ENCODE measurements at regions not wholly inside any gene's neighbourhood (a gene's known extent, or its start where the extent isn't known, plus 50 kb on each side); places are given as distances from the start of the nearest gene placed in this dataset.

- Histone ChIP-seq H3K27ac (no peak overlapping the region), H3K36me3 (no peaks in the 10 kb centered on the region), H3K9me3 (ENCODE audit: severe bottlenecking) (no peaks in the 10 kb centered on the region), H3K27me3 (ENCODE audit: insufficient read depth, low read depth, severe bottlenecking) (no peaks in the 10 kb centered on the region), H3K4me3 (ENCODE audit: low read depth, low read length) (no peak overlapping the region)
- no peak for DNase-seq
- TF ChIP-seq, protein P1, sequence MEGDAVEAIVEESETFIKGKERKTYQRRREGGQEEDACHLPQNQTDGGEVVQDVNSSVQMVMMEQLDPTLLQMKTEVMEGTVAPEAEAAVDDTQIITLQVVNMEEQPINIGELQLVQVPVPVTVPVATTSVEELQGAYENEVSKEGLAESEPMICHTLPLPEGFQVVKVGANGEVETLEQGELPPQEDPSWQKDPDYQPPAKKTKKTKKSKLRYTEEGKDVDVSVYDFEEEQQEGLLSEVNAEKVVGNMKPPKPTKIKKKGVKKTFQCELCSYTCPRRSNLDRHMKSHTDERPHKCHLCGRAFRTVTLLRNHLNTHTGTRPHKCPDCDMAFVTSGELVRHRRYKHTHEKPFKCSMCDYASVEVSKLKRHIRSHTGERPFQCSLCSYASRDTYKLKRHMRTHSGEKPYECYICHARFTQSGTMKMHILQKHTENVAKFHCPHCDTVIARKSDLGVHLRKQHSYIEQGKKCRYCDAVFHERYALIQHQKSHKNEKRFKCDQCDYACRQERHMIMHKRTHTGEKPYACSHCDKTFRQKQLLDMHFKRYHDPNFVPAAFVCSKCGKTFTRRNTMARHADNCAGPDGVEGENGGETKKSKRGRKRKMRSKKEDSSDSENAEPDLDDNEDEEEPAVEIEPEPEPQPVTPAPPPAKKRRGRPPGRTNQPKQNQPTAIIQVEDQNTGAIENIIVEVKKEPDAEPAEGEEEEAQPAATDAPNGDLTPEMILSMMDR (IDR thresholded peaks at IDR 0.05; ENCODE audit: low read depth, low read length), result no peak
Measured at GRCh38 chr14:48546996-48547395, 871.6 kb upstream of the MDGA2 start.

DNA sequence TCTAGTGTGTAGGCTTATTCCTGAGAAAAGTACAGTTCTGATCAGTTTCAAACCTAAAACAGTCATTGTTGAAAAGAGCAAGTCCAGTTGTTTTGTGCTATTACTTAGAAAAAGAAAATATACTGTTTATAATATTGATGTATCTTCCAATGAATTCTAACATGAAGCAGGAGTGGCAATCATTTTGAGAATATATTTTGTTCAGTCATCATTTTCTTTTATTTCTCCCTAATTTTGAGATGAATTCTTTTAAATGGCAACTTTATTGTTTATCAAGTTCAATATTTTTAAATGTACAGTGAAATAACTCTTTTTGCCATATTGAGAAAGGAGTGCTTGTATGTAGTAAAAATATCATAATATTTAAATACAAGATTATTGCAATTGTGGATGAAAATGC, 862.2 kb upstream of the MDGA2 start:
- Histone ChIP-seq H3K27ac (no peak overlapping the region), H3K27me3 (ENCODE audit: insufficient read depth, low read depth, severe bottlenecking) (no peaks in the 10 kb centered on the region), H3K4me3 (ENCODE audit: low read depth, low read length) (no peak overlapping the region), H3K36me3 (no peaks in the 10 kb centered on the region), H3K9me3 (ENCODE audit: severe bottlenecking) (no peaks in the 10 kb centered on the region)
- no peak for DNase-seq
- TF ChIP-seq, protein P1 (IDR thresholded peaks at IDR 0.05; ENCODE audit: low read depth, low read length), result no peak

GRCh38 chr14:48536318-48536717, 860.9 kb upstream of the MDGA2 start:
- Histone ChIP-seq H3K27ac (no peak overlapping the region), H3K36me3 (no peaks in the 10 kb centered on the region), H3K4me3 (ENCODE audit: low read depth, low read length) (no peak overlapping the region), H3K27me3 (ENCODE audit: insufficient read depth, low read depth, severe bottlenecking) (no peaks in the 10 kb centered on the region), H3K9me3 (ENCODE audit: severe bottlenecking) (no peaks in the 10 kb centered on the region)
- DNase-seq, result peak; percentile 50
- TF ChIP-seq, protein P1 (IDR thresholded peaks at IDR 0.05; ENCODE audit: low read depth, low read length), result peak; percentile 42; the same call in 1 of the 2 replicates

GRCh38 chr14:48527832-48528231, 852.4 kb upstream of the MDGA2 start:
- H3K27me3 ChIP-seq (ENCODE audit: insufficient read depth, low read depth, severe bottlenecking), result no peaks in the 10 kb centered on the region
- no peak for DNase-seq
- H3K9me3 ChIP-seq (ENCODE audit: severe bottlenecking), result no peaks in the 10 kb centered on the region

GRCh38 chr14:48526307-48526706, 850.9 kb upstream of the MDGA2 start:
- TF ChIP-seq, protein P1 (IDR thresholded peaks at IDR 0.05; ENCODE audit: low read depth, low read length), result no peak
- H3K27ac ChIP-seq, result no peak overlapping the region
- H3K4me3 ChIP-seq (ENCODE audit: low read depth, low read length), result no peak overlapping the region
- DNase-seq, result no peak
- no peaks in the 10 kb centered on the region for H3K9me3 ChIP-seq (ENCODE audit: severe bottlenecking)
- H3K27me3 ChIP-seq (ENCODE audit: insufficient read depth, low read depth, severe bottlenecking), result no peaks in the 10 kb centered on the region
- no peaks in the 10 kb centered on the region for H3K36me3 ChIP-seq

More at GRCh38 chr14:48527832-48528231, 852.4 kb upstream of the MDGA2 start:
- no peak overlapping the region for H3K27ac ChIP-seq
- no peak overlapping the region for H3K4me3 ChIP-seq (ENCODE audit: low read depth, low read length)
- no peaks in the 10 kb centered on the region for H3K36me3 ChIP-seq
- TF ChIP-seq, protein P1 (IDR thresholded peaks at IDR 0.05; ENCODE audit: low read depth, low read length), result no peak

DNA sequence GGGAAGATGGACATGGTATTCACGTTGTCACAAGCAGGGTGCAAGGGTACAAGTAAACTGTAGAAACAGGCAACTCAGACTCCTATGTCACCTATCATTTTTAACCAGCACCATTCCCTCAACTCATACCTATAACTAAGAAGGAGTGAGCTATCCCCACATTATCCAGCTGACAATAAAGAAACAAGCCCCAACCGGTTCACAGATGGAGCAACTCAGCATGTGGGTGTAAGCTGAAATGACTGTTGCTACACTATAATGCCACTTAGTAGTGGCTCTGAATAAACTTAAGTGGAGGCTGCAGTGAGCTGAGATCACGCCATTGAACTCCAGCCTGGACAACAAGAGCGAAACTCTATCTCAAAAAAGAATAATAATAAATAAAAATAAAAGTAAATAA, 829.5 kb upstream of the MDGA2 start:
- H3K4me3 ChIP-seq (ENCODE audit: low read depth, low read length), result no peak overlapping the region
- no peak overlapping the region for H3K27ac ChIP-seq
- H3K36me3 ChIP-seq, result no peaks in the 10 kb centered on the region
- no peaks in the 10 kb centered on the region for H3K27me3 ChIP-seq (ENCODE audit: insufficient read depth, low read depth, severe bottlenecking)
- H3K9me3 ChIP-seq (ENCODE audit: severe bottlenecking), result no peaks in the 10 kb centered on the region
- TF ChIP-seq, protein P1 (IDR thresholded peaks at IDR 0.05; ENCODE audit: low read depth, low read length), result no peak
- no peak for DNase-seq
